Activated CD4-positive, alpha-beta T cell treated with anti-CD3 and anti-CD28 coated beads for 1 hour (primary cell): ENCODE measurements at regions not wholly inside any gene's neighbourhood (a gene's known extent, or its start where the extent isn't known, plus 50 kb on each side); places are given as distances from the start of the nearest gene placed in this dataset.

Experiments
- DNase-seq: peaks from one replicate; pipeline ENCODE4 v3.0.0-alpha.2; 2020

DNA sequence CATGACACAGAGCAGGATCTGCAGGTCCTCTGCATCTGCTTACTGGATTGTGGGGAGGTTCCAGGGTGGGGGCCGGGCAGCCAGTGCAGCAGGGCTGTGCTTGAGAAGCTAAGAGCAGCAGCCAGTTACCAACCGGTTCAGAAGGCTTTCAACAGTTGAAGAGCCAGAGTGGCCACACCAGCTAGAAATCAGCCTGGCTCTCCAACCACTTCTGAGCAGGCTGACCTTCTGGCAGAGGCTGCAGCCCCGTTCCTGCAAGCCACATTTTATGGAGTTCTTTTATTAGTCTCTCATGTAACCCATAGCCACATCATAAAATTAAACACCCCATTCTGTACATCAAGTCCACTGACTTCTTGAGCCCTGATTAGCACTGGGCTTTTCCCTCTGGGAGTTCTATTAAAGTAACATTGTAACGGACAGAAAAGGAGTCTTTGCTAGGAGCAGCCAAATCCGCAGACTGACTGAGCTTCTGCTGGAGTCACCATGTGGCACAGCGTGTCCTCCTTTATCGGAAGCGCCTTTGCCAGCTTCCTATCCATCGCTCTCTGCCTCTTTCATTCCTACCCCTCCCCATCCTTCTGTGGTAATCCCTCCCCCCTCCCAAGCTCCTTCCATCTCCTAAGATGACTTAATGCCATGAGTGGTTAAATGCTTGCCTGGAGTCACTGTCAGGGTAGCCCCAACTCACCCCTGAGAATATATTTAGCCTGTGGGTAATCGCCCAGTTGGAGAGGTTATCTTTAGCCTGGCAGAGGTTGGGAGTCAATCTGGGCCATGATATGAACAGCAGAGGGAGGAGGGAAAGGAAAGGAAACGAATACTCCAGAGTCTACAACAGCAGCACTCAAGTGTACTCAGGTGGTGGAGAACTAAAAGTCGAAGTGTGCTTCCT, 138.5 kb upstream of the HES1 start:
- DNase-seq: no peak

DNA sequence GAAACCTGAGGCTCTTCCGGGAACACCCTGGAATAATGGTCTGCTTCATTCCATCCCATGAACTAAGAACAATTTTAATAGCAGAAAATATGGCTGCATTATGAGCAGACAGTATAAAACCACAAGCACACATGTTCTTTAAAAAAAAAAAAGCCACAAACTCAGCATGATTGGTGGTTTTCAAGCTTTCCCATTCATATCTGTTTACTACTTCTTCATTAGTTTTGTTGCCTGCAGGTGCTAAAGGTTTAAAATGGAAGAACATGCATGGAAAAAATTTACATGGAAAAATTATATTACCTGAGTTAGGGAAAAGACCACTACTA, 137.9 kb upstream of the HES1 start:
- no peak for DNase-seq

DNA sequence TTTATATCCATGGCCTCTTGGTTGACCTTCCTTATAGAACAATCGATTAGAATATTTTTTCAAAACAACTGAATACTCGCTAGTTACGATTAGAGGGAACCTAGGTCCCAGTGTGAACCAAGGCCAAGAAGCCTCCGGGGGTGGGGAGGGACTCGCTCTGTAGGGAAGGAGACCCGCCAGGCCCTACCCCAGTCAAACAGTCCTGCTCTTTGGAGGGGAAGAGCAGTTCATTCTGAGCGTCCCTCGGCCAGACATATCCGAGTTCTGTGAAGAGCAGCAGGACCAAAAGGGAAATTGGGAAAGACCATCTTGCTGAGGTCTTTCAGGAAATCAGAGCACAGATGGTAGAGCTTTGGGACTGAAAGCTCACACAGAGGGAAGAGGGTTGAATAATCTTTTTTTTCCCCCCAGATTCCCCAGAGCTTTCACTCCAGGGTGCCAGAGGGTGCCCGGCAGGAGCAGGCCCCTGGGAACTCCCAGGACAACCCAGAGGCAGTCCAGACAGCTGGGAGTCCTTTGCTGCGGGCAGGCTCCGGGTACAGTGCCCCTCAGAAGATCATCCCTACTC, 137.2 kb upstream of the HES1 start:
- no peak for DNase-seq

DNA sequence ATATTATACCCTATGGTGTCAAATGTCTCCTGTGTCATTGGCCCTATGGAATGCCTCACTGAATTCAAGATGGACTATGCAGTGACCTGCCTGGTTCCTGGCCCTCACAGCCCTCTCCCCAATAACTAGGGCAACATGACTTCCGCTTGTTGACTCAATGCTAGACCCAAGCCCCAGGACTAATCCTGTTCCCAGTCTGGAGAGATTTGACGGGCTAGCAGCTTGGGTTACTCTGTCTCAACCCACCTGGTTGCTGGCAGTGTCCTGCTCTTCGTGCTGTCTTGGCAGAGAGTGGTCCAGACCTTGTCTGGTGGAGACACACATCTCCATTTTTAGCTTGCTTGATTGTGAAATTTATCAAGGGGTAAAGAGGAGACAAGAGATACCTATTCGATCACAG, 135.8 kb upstream of the HES1 start:
- no peak for DNase-seq

DNA sequence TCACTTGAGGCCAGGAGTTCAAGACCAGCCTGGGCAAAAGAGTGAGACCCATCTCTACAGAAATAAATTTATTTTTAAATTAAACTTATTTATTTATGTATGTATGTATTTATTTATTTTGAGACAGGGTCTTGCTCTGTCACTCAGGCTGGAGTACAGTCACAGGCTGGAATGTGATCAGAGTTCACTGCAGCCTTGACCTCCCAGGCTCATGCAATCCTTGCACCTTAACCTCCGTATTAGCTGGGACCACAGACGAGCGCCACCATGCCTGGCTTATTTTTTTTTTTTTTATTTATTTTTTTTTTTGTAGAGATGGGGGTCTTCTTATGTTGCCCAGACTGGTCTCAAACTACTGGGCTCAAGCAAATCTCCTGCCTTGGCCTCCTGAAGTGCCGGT, 135.2 kb upstream of the HES1 start:
- no peak for DNase-seq

DNA sequence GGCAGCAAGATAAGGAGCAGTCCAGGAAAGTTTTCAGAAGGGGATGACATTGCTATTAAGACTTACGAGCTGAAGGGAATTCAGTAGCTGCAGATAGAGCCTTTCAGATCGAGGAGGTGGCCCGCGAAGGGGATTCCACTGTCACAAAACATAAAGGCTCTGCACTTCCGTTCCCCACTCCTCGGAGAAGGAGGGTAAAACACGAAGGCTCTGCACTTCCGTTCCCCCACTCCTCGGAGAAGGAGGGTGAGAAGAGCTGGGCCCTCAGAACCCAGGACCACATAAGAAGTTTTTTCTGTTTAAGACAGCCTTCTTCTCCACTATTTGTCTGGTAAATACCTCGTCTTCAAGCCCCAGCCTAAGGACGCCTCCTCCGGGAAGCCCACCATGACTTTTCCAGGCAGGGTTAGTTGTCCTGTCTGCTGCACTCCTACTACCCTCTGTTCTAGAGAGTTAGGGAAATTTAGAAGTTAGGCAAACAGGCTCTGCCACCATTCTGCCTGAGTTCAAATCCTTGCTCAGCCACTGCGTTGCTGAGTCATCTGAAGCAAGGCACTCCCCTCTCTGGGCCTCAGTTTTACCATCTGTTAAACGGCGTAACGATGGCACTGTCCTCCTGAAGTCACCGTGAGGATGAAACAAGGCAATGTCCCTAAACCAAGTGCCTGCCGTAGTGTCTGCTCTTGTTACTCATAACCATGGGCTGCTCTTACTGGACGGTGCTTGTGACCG, 134.1 kb upstream of the HES1 start:
- no peak for DNase-seq

DNA sequence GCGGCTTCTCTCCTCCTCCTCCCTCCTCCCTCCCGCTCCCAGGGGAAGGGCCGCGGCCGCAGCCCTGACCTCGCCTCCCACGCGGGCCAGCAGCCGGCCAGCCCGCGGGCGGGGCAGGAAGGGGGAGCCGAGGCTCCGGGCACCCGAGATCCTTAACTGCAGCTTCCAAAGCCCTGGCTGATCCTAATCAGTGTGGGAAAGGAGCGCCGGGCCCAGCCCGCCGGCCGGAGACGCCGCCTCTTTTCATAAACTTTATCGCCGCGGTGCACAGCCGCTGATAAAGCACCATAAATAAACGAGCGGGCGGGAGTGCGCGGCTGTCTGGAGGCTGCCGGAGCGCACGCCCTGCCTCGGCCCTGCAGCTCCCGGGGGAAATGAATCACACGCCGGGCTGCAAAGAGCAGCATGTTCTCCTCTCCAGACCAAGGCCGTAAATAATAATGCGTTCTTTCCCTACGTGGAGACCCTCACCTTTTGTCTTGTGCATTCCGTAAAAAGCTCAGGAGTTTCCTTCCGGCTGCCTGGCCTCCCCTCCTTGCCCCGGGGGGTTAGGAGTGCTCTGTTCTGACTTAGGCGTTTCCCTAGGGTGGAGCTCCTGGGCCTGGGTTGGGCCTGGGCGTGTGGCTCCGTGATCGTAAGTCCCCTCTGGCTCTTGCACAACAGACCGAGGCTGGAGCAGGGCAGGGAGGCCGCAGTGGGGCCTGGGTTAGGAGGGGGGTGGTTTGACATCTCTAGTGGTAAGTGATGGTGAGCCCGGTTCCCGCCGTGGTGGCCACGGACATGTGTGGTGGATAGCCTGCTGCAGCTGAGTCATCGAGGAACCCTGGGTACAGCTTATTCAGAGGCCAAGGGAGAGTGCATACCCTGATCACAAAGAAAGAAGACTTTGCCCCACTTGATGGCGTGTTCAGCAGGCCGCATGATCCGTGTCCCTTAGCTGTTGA, 132.6 kb upstream of the HES1 start:
- no peak for DNase-seq

DNA sequence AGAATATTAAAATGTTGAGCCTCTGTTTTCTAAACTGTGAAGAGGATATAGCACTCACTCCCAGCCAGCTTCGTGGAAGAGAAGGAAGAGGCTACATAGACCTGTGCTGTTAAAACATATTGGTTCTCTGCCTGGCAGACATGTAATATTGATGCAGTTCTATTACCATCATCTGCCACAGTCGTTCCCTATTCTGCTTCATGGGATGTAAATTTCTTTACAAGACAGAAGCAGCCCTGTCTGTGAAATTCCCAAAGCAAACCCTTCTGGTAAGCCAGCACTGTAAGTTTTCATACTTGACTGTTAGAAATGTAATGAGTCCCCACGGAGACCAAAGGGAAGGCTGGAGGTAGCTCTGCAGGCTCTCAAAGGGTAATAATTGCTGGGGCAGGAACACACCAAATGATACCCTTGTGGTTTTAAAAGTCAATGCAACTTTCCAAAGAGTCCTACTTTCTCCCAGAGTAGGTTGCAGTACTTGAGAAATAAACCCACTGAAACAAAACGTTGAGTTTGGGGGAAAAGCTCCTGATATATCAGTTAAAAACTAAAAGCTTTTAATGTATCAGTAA, 129.9 kb upstream of the HES1 start:
- DNase-seq: no peak

DNA sequence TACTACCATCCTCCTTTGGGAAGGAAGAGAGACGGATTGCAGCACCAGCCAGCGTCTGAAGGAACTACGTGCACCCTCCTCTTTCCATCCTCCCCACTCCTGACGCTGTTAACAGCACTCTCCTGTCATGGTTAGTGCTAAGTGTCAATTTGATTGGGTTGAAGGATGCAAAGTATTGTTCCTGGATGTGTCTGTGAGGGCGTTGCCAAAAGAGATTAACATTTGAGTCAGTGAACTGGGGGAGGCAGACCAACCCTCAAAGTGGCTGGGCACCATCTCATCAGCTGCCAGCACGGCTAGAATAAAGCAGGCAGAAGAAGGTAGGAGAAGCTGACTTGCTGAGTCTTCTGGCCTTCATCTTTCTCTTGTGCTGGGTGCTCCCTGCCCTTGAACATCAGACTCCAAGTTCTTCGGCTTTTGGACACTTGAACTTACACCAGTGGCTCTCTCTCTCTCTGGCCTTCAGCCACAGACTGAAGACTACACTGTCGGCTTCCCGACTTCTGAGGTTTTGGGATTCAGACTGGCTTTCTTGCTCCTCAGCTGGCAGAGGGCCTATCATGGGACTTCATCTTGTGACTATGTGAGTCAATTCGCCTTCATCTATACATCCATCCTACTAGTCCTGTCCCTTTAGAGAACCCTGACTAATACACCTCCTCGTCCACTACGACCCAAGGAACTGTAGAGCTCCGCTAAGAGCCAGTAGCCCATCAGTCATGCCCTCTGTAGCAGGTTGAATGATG, 128.2 kb upstream of the HES1 start:
- no peak for DNase-seq

DNA sequence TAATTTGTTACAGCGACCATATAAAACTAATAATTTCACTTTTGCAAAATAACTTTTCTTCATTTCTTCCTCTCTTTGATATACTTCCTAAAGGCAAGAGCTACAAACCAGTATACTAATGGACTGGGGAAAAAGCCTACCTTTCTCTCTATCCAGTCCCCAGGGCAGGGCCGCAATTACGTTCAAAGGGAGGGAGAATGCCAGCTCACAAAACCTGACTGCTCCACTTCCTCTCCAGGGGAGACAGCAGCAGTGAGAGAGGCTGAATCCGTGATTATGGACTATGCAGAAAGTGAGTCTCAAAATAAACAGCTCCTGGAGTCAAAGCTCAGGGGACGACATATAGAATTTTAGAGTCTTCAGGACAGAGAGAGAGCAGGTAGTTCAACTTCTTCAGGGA, 126.9 kb upstream of the HES1 start:
- no peak for DNase-seq

DNA sequence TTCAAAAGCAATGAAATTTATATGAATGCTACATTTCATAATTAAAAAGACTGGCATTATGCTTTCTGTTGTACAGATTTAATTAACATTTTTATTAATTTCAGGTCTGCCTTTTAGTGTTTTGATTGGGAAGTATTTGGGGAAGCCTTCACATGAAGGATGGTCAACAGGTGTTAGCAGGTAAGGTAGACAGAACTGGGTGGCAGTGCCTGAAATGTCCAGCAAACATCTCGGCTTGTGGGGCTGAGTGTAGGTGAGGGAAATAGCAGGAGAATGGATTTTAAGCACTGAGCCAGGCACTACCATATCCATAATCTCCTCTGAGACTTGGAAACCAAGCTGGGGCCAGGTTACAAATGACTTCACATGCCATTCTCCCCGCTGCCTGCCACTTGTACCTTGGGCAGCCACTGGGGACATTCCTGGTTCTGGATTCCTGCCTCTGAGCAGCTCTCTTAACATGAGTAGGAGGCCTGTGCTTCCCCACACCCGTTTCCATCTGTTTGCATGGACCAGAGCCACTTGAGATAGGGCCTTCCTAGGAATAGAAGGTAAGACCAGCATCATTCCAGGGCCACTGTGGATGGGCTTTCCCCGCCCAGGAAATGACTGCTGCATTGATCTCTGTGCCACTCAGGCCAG, 125.9 kb upstream of the HES1 start:
- DNase-seq: no peak

DNA sequence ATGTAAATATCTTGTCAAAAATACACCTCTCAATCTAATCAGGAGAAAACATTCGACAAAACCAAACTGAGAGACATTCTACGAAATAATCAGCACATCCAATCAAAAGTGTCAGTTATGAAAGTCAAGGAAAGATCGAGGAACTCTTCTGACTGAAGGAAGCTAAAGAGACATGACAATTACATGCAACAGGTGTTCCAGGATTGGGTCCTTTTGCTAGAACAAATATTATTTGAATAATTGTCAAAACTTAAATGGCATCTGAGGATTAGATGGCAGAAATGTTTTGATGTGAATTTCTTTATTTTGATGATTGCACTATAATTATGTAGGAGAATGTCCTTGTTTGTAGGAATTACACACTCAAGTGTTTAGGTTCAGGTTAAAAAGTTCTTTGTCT, 124.1 kb upstream of the HES1 start:
- DNase-seq: no peak

DNA sequence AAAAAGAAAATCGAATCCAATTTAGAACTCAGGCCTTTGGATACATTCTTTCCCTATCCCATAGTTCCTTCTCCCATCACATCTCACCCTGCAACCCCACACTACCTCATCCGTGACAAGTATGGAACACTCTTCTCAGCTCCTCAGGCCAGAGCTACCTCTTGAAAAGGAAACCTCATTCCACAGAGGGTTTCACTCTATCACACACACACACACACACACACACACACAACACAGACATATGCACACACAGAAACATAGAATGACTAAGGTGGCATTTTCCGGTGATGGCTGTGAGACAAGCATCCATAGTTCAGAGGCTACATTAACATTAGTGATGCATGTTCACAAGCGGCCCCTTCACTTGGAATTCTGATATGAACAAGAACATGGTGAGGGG, 122.0 kb upstream of the HES1 start:
- no peak for DNase-seq

DNA sequence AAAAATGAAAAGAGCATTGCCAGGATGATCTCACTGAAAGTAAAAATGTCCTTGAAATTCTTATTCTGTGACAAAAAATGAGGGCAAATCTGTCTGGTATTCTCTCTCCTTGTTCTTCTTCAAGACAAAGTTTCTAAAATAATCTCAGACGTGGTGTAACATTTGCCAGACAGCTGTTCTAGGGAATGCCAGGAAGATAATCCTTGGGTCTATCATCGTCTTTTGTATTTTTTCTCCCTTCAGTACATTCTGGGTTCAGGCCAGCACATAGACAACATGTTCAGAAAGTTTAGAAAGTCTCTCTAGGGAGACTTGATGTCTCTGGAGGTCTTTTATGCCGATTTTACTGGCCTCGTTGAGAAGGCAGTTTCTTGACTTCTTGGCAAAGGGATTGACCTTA, 121.2 kb upstream of the HES1 start:
- DNase-seq: no peak

DNA sequence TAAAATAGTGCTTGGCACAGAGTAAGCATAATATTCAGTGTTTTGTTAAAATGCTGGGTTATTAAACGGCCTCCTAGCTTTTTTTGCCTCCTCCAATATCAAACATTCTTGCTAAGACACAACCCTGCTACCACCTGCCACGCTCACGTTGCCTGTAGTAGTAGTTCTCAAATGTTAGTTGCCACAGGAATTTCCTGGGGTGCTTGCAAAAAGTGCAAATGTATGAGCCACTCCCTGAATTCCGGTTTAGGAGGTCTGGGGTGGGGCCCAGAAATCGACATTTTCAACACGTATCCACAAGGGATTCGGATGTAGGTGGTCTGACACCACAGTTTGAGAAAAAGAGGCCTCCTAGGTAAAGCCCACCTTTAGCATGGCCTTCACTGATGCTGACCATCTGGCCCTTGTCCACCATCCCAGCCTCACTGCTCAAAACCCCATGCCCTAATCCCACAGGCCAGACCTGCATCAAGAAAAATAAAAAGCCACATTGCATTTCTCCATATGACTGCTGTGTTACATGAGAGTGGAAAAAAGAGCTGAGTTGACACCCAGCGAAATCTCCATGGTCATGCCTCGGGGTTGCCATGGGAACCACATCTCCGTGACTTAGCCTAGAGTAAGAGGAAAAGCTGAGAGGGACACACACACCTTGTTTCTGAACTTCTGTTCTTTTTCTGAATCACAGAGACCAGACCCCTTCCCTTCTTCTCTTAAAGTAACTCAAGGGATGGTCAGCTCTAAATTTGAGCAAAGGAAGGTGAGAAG, 116.4 kb upstream of the HES1 start:
- no peak for DNase-seq

DNA sequence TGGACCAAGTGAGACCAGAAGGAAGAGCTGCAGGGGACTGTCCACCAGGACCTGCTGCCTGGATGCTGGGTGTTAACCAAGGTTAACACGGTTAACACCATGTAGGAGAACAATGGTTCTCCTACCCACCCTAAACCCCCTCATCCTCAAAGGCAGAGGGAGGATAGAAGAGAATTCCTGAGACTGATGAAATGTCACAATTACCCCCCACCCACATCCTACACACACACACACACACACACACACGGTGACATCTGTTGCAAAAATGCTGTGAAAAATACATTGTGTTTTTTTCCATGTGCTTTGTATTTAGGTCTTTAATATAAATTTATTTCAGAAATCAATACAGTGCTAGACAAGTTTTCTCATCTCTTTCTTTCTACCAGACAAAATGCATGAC, 113.9 kb upstream of the HES1 start:
- DNase-seq: no peak

DNA sequence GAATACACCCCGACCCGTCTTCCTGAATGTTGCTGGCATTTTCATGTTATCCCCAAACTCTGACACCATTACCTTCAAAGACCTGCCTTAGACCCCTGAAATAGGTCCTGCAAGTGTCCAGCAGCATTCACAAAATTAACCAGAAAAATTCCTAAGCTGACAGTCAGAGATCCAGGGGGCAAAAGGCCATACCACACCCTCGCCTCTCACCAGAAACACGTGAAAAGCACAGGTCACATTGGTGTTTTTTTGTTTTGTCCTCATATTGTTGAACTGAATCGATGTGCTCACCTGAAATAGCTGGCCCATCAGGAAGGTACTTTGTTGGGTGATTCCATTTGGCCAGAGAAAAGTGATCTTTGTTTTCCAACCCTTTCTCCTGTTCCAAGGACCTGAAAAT, 113.1 kb upstream of the HES1 start:
- no peak for DNase-seq

DNA sequence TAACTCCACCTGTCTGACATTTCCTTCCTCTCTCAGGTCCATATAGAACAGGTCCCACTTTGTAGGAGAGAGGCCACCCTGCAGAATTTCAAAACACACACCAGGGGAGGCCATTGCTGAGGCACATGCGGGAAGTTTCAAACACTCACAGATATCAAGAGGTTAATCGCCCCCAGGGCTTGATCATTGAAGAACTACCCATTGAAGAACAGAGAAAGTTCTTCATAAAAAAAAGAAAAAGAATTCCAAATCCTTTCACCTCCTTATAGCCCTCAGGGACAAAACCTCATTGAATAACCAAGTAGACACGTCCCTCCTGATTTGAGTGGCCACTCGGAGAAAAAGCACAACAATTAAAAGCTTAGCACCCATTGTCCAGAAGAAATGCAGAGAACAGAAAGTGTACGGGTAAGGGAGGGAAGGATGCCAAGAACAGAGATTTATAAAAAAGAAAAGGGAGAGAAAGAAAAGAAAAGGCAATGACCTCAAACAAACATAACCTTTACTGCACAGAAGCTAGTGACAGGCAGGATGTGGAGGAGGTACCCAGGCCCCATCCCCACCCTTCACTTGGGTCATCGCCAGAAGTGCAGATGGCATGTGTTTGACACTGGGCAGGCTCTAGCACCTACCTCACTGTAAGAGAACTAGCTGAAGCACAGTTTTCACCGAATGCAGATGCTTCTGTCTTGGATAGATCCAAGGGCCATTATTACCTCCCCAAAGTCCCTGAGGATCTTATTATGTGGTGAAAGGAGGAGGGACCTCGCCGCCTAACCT, 112.3 kb upstream of the HES1 start:
- DNase-seq: no peak

DNA sequence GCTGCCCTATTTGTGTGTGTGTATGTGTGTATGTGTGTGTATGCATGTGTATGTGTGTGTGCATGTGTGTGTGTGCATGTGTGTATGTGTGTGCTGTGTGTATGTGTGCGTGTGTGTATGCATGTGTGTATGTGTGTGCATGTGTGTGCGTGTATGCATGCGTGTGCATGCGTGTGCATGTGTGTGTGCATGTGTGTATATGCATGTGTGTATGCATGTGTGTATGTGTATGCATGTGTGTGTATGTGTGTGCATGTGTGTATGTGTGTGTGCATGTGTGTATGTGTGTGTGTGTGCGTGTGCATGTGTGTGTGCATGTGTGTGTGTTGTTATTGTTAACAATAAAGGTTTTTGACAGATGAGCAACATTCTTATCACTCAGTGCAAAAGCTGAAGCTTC, 110.8 kb upstream of the HES1 start:
- no peak for DNase-seq

DNA sequence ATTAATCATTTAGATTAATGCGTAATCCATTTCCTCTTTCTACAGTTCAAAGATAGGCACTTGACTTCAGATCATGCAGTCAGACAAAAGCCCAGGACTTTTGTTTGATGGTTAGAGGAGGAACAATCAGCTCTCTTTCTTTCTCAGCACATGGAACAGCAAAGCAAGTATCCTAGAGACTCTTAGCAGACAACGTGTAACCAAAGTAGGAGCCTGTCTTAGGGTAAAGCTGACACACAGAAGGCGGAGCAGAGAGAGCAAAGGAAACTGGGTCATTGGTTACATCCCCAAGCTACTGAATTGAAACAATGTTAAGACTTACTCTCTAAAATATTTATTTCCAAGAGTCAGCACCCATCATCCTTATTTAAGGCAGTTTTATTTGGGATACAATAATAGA, 110.0 kb upstream of the HES1 start:
- no peak for DNase-seq
